Stomach (tissue), 4 donors: ENCODE measurements at regions not wholly inside any gene's neighbourhood (a gene's known extent, or its start where the extent isn't known, plus 50 kb on each side); places are given as distances from the start of the nearest gene placed in this dataset.

ENCODE experiments used
- EP300 ChIP-seq: sonication (generic); formaldehyde crosslinking; IDR thresholded peaks from one replicate; pipeline ENCODE4 v1.6.1; 2017; ENCODE audit warnings: antibody characterized with exemption
- POLR2AphosphoS5 ChIP-seq, 3 donors: sonication (generic); formaldehyde crosslinking; IDR thresholded peaks; one replicate each; pipeline ENCODE4 v1.6.1; 2016; ENCODE audit warnings: antibody characterized with exemption in 3 of 3
- TF ChIP-seq, protein P1 (sequence below), 7 experiments: fragments of 450-650 bp in 4 of 7; fragments of 200-600 bp in 3 of 7; sonication (generic) in 3 of 7; IDR thresholded peaks; one replicate each; pipeline ENCODE4 v1.5.1; 2016 to 2019; ENCODE audit warnings: antibody characterized with exemption in 7 of 7, control low read depth in 2 of 7, mild to moderate bottlenecking in 1 of 7

DNA sequence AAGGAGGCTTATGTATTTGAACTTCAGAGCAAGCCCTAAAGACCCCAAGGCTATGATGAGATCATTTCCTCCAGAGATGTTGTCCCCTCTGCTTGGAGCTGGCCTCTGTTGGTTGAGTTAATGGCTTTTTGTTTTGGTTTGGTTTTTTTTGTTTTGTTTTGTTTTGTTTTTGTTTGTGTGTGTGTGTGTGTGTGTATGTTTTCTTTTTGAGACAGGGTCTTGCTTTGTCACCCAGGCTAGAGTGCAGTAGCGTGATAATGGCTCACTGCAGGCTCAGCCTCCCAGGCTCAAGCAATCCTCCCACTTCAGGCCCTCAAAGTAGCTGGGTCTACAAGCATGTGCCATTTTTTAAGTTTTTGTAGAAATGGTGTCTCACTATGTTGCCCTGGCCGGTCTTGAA lies 1076.2 kb downstream of the UQCRFS1 start:
- TF ChIP-seq EP300 (no peak), POLR2AphosphoS5 (IDR thresholded peaks at IDR 0.05) (no peak)
- TF ChIP-seq, protein P1, sequence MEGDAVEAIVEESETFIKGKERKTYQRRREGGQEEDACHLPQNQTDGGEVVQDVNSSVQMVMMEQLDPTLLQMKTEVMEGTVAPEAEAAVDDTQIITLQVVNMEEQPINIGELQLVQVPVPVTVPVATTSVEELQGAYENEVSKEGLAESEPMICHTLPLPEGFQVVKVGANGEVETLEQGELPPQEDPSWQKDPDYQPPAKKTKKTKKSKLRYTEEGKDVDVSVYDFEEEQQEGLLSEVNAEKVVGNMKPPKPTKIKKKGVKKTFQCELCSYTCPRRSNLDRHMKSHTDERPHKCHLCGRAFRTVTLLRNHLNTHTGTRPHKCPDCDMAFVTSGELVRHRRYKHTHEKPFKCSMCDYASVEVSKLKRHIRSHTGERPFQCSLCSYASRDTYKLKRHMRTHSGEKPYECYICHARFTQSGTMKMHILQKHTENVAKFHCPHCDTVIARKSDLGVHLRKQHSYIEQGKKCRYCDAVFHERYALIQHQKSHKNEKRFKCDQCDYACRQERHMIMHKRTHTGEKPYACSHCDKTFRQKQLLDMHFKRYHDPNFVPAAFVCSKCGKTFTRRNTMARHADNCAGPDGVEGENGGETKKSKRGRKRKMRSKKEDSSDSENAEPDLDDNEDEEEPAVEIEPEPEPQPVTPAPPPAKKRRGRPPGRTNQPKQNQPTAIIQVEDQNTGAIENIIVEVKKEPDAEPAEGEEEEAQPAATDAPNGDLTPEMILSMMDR (IDR thresholded peaks at IDR 0.05): no peak
